K562 (cell line): ENCODE measurements at regions not wholly inside any gene's neighbourhood (a gene's known extent, or its start where the extent isn't known, plus 50 kb on each side); places are given as distances from the start of the nearest gene placed in this dataset.

ENCODE experiments used
- ATAC-seq: fragments of 200-7000 bp; cut with Tn5 transposase; 3 replicates; pipeline ENCODE4 v1.9.1; 2020; ENCODE audit warnings: moderate library complexity
- BruUV-seq: library from RNA; stranded (reverse); fragments of 400-500 nt; replicated peaks from 2 replicates; lab custom pipeline; 2021; lab: Mats Ljungman, UMichigan
- CTCF ChIA-PET: fragments of 300-600 bp; formaldehyde crosslinking; extraction: SDS; loops from one replicate; lab custom pipeline; 2021; ENCODE audit warnings: low intra/inter-chr PET ratio; lab: Yijun Ruan, JAX
- POLR2A ChIA-PET: fragments of 300-600, 350-650 bp; sonication (Branson Sonifier 250); formaldehyde crosslinking; extraction: SDS; loops from one replicate; lab custom pipeline; 2021; ENCODE audit warnings: antibody characterized with exemption, inconsistent platforms; lab: Yijun Ruan, JAX
- DNase-seq, 4 experiments: peaks; one replicate each; pipeline versions ENCODE4 v3.0.0 to v3.0.0-alpha.2; 2011 to 2018; ENCODE audit warnings: low spot score in 3 of 4, mixed read lengths in 3 of 4; ENCODE audit errors: extremely low read depth in 1 of 4
- FAIRE-seq: peaks from 2 replicates; lab custom pipeline; 2011; peaks lifted over from hg19 to GRCh38; lab: Jason Lieb, UNC
- H2AFZ ChIP-seq: 2 replicates; pipeline ENCODE4 v1.6.0; 2011; ENCODE audit warnings: low read depth, low read length, control low read depth, inconsistent platforms
- H3K27ac ChIP-seq: fragments of 200-600 bp; 3 replicates; pipeline ENCODE4 v1.8.0; 2011; ENCODE audit warnings: low read depth, mild to moderate bottlenecking, control low read depth, inconsistent platforms, low read length, moderate library complexity, mixed read lengths; ENCODE audit errors: extremely low read depth
- H3K27me3 ChIP-seq, 2 experiments: fragments of 300-600 bp in 1 of 2; 2 replicates in 1 of 2; 3 replicates in 1 of 2; pipeline versions ENCODE4 v1.6.0 to v1.8.0; 2011; ENCODE audit warnings: inconsistent platforms in 2 of 2, low read length in 2 of 2, mild to moderate bottlenecking in 1 of 2, mixed read lengths in 1 of 2, moderate library complexity in 1 of 2; ENCODE audit not compliant: control insufficient read depth in 2 of 2, insufficient read depth in 2 of 2
- H3K36me3 ChIP-seq: fragments of 300-600 bp; 3 replicates; pipeline ENCODE4 v1.8.0; 2011; ENCODE audit warnings: mild to moderate bottlenecking, low read length, inconsistent platforms; ENCODE audit not compliant: control insufficient read depth, insufficient read depth
- H3K4me1 ChIP-seq, 2 experiments: fragments of 200-600 bp in 1 of 2; replicated peaks in 1 of 2; 2 replicates in 1 of 2; 3 replicates in 1 of 2; pipeline versions ENCODE4 v1.5.1 to v1.8.0; 2011; ENCODE audit warnings: inconsistent platforms in 2 of 2, low read length in 2 of 2, mild to moderate bottlenecking in 1 of 2, mixed read lengths in 1 of 2, moderate library complexity in 1 of 2; ENCODE audit not compliant: control insufficient read depth in 2 of 2, insufficient read depth in 2 of 2
- H3K4me2 ChIP-seq: 2 replicates; pipeline ENCODE4 v1.6.1; 2011; ENCODE audit warnings: low read length, control low read depth, inconsistent platforms, mixed read lengths; ENCODE audit not compliant: insufficient read depth
- H3K4me3 ChIP-seq: fragments of 200-600 bp; sonication (generic), shearing (Covaris generic); 2 replicates; pipeline ENCODE4 v1.5.1; 2016; ENCODE audit warnings: control low read depth, inconsistent platforms
- H3K79me2 ChIP-seq: fragments of 200-600 bp; 3 replicates; pipeline ENCODE4 v1.8.0; 2011; ENCODE audit warnings: low read length, inconsistent platforms; ENCODE audit not compliant: control insufficient read depth, insufficient read depth
- H3K9ac ChIP-seq, 2 experiments: 2 replicates each; pipeline versions ENCODE4 v1.6.0 to v1.6.1; 2011; ENCODE audit warnings: low read depth in 2 of 2, low read length in 2 of 2, control low read depth in 1 of 2, inconsistent platforms in 1 of 2, mild to moderate bottlenecking in 1 of 2, mixed read lengths in 1 of 2; ENCODE audit not compliant: insufficient read depth in 1 of 2
- H3K9me1 ChIP-seq: one replicate; pipeline ENCODE4 v1.6.0; 2011; ENCODE audit warnings: inconsistent platforms, mild to moderate bottlenecking, low read length, moderate library complexity; ENCODE audit not compliant: control insufficient read depth, insufficient read depth
- H3K9me3 ChIP-seq: replicated peaks from 2 replicates; pipeline ENCODE4 v1.5.1; 2011; ENCODE audit warnings: low read depth, low read length, inconsistent platforms; ENCODE audit not compliant: control insufficient read depth, insufficient read depth
- H4K20me1 ChIP-seq: replicated peaks from 2 replicates; pipeline ENCODE4 v1.6.1; 2011; ENCODE audit warnings: low read length, inconsistent platforms, mixed read lengths; ENCODE audit not compliant: control insufficient read depth, insufficient read depth
- ADNP ChIP-seq: fragments of 200-800 bp; sonication (Bioruptor generic); IDR thresholded peaks from 2 replicates; pipeline ENCODE4 v1.6.1; 2016; ENCODE audit warnings: missing genetic modification characterization, missing compliant biosample characterization
- ARID3A ChIP-seq: IDR thresholded peaks from 2 replicates; pipeline ENCODE4 v1.6.1; 2012; ENCODE audit warnings: low read depth, low read length, improper control_type of control experiment, borderline replicate concordance
- ATF4 ChIP-seq: fragments of 450-650 bp; formaldehyde crosslinking; IDR thresholded peaks from 2 replicates; pipeline ENCODE4 v1.4.0; 2022; ENCODE audit warnings: mild to moderate bottlenecking, moderate library complexity
- CCAR2 ChIP-seq: fragments of 200-400 bp; formaldehyde crosslinking; IDR thresholded peaks from 2 replicates; pipeline ENCODE4 v1.6.1; 2017; ENCODE audit warnings: mild to moderate bottlenecking, low read depth, low read length
- CREB1 ChIP-seq, 2 experiments: sonication (generic) in 1 of 2; formaldehyde crosslinking in 1 of 2; IDR thresholded peaks; 2 replicates each; pipeline versions ENCODE4 v1.6.1 to v1.8.0; 2012 to 2022; ENCODE audit warnings: inconsistent platforms in 1 of 2, mild to moderate bottlenecking in 1 of 2, missing genetic modification reagents in 1 of 2, moderate library complexity in 1 of 2
- ETV6 ChIP-seq, 3 experiments: fragments of 150-350 bp in 1 of 3; sonication (generic) in 1 of 3; formaldehyde crosslinking in 1 of 3; IDR thresholded peaks; 2 replicates each; pipeline versions ENCODE4 v1.6.1 to v1.8.0; 2014 to 2022; ENCODE audit warnings: borderline replicate concordance in 2 of 3, low read depth in 2 of 3, antibody characterized with exemption in 1 of 3, low read length in 1 of 3, mild to moderate bottlenecking in 1 of 3, missing genetic modification reagents in 1 of 3
- PCBP2 ChIP-seq: fragments of 200-400 bp; formaldehyde crosslinking; IDR thresholded peaks from 2 replicates; pipeline ENCODE4 v1.6.1; 2018; ENCODE audit warnings: low read length, low read depth, mild to moderate bottlenecking, moderate library complexity; ENCODE audit not compliant: poor library complexity, severe bottlenecking
- RFX5 ChIP-seq: IDR thresholded peaks from 2 replicates; pipeline ENCODE4 v1.6.1; 2011; ENCODE audit warnings: low read depth, mild to moderate bottlenecking, improper control_type of control experiment, low read length
- SIN3A ChIP-seq, 2 experiments: fragments of 150-350 bp in 1 of 2; IDR thresholded peaks; 2 replicates each; pipeline ENCODE4 v1.6.1; 2011 to 2016; ENCODE audit warnings: borderline replicate concordance in 2 of 2, low read depth in 2 of 2, low read length in 2 of 2, mild to moderate bottlenecking in 2 of 2, moderate library complexity in 2 of 2; ENCODE audit not compliant: control insufficient read depth in 1 of 2
- STAG1 ChIP-seq: sonication (generic); formaldehyde crosslinking; IDR thresholded peaks from 2 replicates; pipeline ENCODE4 v1.5.0; 2020; ENCODE audit warnings: missing genetic modification reagents, borderline replicate concordance
- in situ Hi-C: fragments of 300-500 bp; cut with MboI; formaldehyde crosslinking; loops from 4 replicates; pipeline ENCODE4 v1.15.0; 2018; ENCODE audit warnings: inconsistent platforms, mixed read lengths
- intact Hi-C: fragments of 100-400 bp; cut with micrococcal nuclease; formaldehyde crosslinking; loops from 2 replicates; pipeline ENCODE4 v1.14.2; 2022

- Histone ChIP-seq H4K20me1 (no peaks in the 10 kb centered on the region), H3K79me2 (no peaks in the 10 kb centered on the region), H3K27ac (no peak overlapping the region), H2AFZ (no peak overlapping the region), H3K9me1 (no peaks in the 10 kb centered on the region), H3K4me2 (no peak overlapping the region), H3K9me3 (no peaks in the 10 kb centered on the region), H3K4me1 (no peaks in the 10 kb centered on the region), H3K27me3 (no peaks in the 10 kb centered on the region), H3K9ac (no peak overlapping the region), H3K36me3 (no peaks in the 10 kb centered on the region), H3K4me3 (no peak overlapping the region)
- no peak for ATAC-seq
- BruUV-seq: no TSS peak
- ChIA-PET POLR2A (no interaction called here), CTCF (no interaction called here)
- DNase-seq: no peak
- intact Hi-C loops (no loop called here), in situ Hi-C loops (no loop called here)
- no peak for TF ChIP-seq SIN3A (IDR thresholded peaks at IDR 0.05; ENCODE audit: borderline replicate concordance in 2 of 2, control insufficient read depth in 1 of 2, low read depth in 2 of 2, low read length in 2 of 2)
- no peak for TF ChIP-seq CCAR2
- no peak for TF ChIP-seq ETV6 (IDR thresholded peaks at IDR 0.05; ENCODE audit: borderline replicate concordance in 1 of 2, low read depth in 2 of 2, low read length in 1 of 2)
- TF ChIP-seq ETV6 (CRISPR knock-in tag; IDR thresholded peaks at IDR 0.05; ENCODE audit: borderline replicate concordance): no peak
- TF ChIP-seq PCBP2: no peak
- TF ChIP-seq ARID3A: no peak
- TF ChIP-seq CREB1 (IDR thresholded peaks at IDR 0.05): no peak
- TF ChIP-seq CREB1 (CRISPR knock-in tag; IDR thresholded peaks at IDR 0.05): no peak
- no peak for TF ChIP-seq STAG1 (CRISPR knock-in tag)
- TF ChIP-seq ATF4 (CRISPR knock-in tag): no peak
- TF ChIP-seq ADNP (tag): no peak
- no peak for TF ChIP-seq RFX5
- no peak for FAIRE-seq
Observed at GRCh38 chr5:21680196-21680595, 1172.9 kb downstream of the CDH12 start.
